A549 (cell line): ENCODE measurements at regions not wholly inside any gene's neighbourhood (a gene's known extent, or its start where the extent isn't known, plus 50 kb on each side); places are given as distances from the start of the nearest gene placed in this dataset.

Source experiments
- ATAC-seq, 2 experiments: fragments of 200-7000 bp in 1 of 2; fragments of >200 bp in 1 of 2; cut with Nextera tagmentation in 1 of 2; cut with Tn5 transposase in 1 of 2; 3 replicates each; pipeline versions ENCODE4 v1.8.0 to v1.9.1; 2018 to 2020; ENCODE audit warnings: mild to moderate bottlenecking in 1 of 2, moderate library complexity in 1 of 2
- CTCF ChIA-PET: fragments of 300-600 bp; sonication (Branson Sonifier 250); formaldehyde crosslinking; extraction: SDS; loops from one replicate; lab custom pipeline; 2021; ENCODE audit warnings: antibody characterized with exemption, inconsistent platforms; lab: Yijun Ruan, JAX
- POLR2A ChIA-PET: fragments of 350-600 bp; formaldehyde crosslinking; extraction: SDS; loops from one replicate; lab custom pipeline; 2021; ENCODE audit warnings: antibody characterized with exemption, inconsistent platforms; lab: Yijun Ruan, JAX
- DNase-seq, 2 experiments: peaks; one replicate each; pipeline versions ENCODE4 v3.0.0 to v3.0.0-alpha.2; 2011 to 2016; ENCODE audit warnings: low read depth in 1 of 2, low spot score in 1 of 2
- FAIRE-seq: peaks from 2 replicates; lab custom pipeline; 2011; peaks lifted over from hg19 to GRCh38; lab: Jason Lieb, UNC
- H3K27ac ChIP-seq, 2 experiments: fragments of >200 bp; sonication (Bioruptor Twin); formaldehyde crosslinking; 3 replicates each; pipeline ENCODE4 v1.5.1; 2016 to 2017
- H3K4me1 ChIP-seq: fragments of >200 bp; sonication (Bioruptor Twin); formaldehyde crosslinking; 3 replicates; pipeline ENCODE4 v1.6.1; 2016
- H3K4me2 ChIP-seq: fragments of >200 bp; sonication (Bioruptor Twin); formaldehyde crosslinking; 3 replicates; pipeline ENCODE4 v1.6.1; 2016
- H3K4me3 ChIP-seq: fragments of >200 bp; sonication (Bioruptor Twin); formaldehyde crosslinking; 3 replicates; pipeline ENCODE4 v1.5.1; 2016
- H3K9me3 ChIP-seq: fragments of >200 bp; sonication (Bioruptor Twin); formaldehyde crosslinking; 3 replicates; pipeline ENCODE4 v1.6.1; 2016
- BHLHE40 ChIP-seq: IDR thresholded peaks from 2 replicates; pipeline ENCODE4 v1.6.1; 2012; ENCODE audit warnings: low read depth, low read length, inconsistent platforms
- CBX2 ChIP-seq: fragments of 200-600 bp; sonication (generic); IDR thresholded peaks from 2 replicates; pipeline ENCODE4 v1.6.1; 2016; ENCODE audit warnings: low read depth, mild to moderate bottlenecking, borderline replicate concordance
- CBX8 ChIP-seq: fragments of 200-600 bp; sonication (generic); IDR thresholded peaks from 2 replicates; pipeline ENCODE4 v1.6.1; 2016
- EHF ChIP-seq: fragments of 250-450 bp; sonication (Bioruptor Pico); IDR thresholded peaks from 2 replicates; pipeline ENCODE4 v1.5.0; 2020; ENCODE audit warnings: mild to moderate bottlenecking
- EHMT2 ChIP-seq: fragments of 200-600 bp; sonication (generic); IDR thresholded peaks from 2 replicates; pipeline ENCODE4 v1.6.1; 2016; ENCODE audit warnings: antibody characterized with exemption, low read depth, mild to moderate bottlenecking, moderate library complexity
- ESRRA ChIP-seq: fragments of 150-350 bp; IDR thresholded peaks from 2 replicates; pipeline ENCODE4 v1.6.1; 2014; ENCODE audit warnings: mild to moderate bottlenecking, low read length, borderline replicate concordance
- FOSB ChIP-seq: fragments of 250-450 bp; sonication (Bioruptor Pico); IDR thresholded peaks from 2 replicates; pipeline ENCODE4 v1.5.0; 2020; ENCODE audit warnings: mild to moderate bottlenecking, moderate library complexity
- FOSL2 ChIP-seq, 2 experiments: fragments of 450-650 bp in 1 of 2; fragments of >200 bp in 1 of 2; sonication (Bioruptor Twin) in 1 of 2; formaldehyde crosslinking; IDR thresholded peaks; 2 replicates each; pipeline versions ENCODE4 v1.5.0 to v1.6.1; 2016 to 2020; ENCODE audit warnings: mild to moderate bottlenecking in 1 of 2, moderate library complexity in 1 of 2
- FOXS1 ChIP-seq: fragments of 250-450 bp; sonication (Bioruptor Pico); IDR thresholded peaks from 2 replicates; pipeline ENCODE4 v1.5.0; 2020; ENCODE audit warnings: mild to moderate bottlenecking, moderate library complexity
- GATA3 ChIP-seq: IDR thresholded peaks from 2 replicates; pipeline ENCODE4 v1.6.1; 2012; ENCODE audit warnings: borderline replicate concordance
- HDAC2 ChIP-seq: fragments of 200-600 bp; sonication (generic); IDR thresholded peaks from 2 replicates; pipeline ENCODE4 v1.6.1; 2016
- HOXA7 ChIP-seq: fragments of 250-450 bp; sonication (Bioruptor Pico); IDR thresholded peaks from 2 replicates; pipeline ENCODE4 v1.5.0; 2020; ENCODE audit warnings: mild to moderate bottlenecking, moderate library complexity
- JUN ChIP-seq, 2 experiments: fragments of >200 bp; sonication (Bioruptor Twin); formaldehyde crosslinking; IDR thresholded peaks; 2 replicates in 1 of 2; 3 replicates in 1 of 2; pipeline ENCODE4 v1.6.1; 2016 to 2017
- KDM1A ChIP-seq: fragments of 200-600 bp; sonication (generic); IDR thresholded peaks from 2 replicates; pipeline ENCODE4 v1.6.1; 2016; ENCODE audit warnings: low read depth, mild to moderate bottlenecking
- KDM5A ChIP-seq: fragments of 200-600 bp; sonication (generic); IDR thresholded peaks from 2 replicates; pipeline ENCODE4 v1.6.1; 2016; ENCODE audit warnings: antibody characterized with exemption, mild to moderate bottlenecking
- MYC ChIP-seq: IDR thresholded peaks from 2 replicates; pipeline ENCODE4 v1.6.1; 2012; ENCODE audit warnings: mild to moderate bottlenecking, inconsistent platforms, low read length, improper control_type of control experiment, borderline replicate concordance
- NFE2L2 ChIP-seq: fragments of 150-350 bp; conservative IDR thresholded peaks from 2 replicates; pipeline ENCODE4 v1.6.1; 2014; ENCODE audit warnings: low read length
- POLR2A ChIP-seq: IDR thresholded peaks from 2 replicates; pipeline ENCODE4 v1.6.1; 2012; ENCODE audit warnings: mild to moderate bottlenecking, low read length
- POLR2AphosphoS2 ChIP-seq: conservative IDR thresholded peaks from 2 replicates; pipeline ENCODE4 v1.6.1; 2012; ENCODE audit warnings: low read length, improper control_type of control experiment, inconsistent platforms
- RAD21 ChIP-seq, 2 experiments: fragments of >200 bp in 1 of 2; sonication (Bioruptor Twin) in 1 of 2; formaldehyde crosslinking in 1 of 2; IDR thresholded peaks in 1 of 2; conservative IDR thresholded peaks in 1 of 2; 2 replicates in 1 of 2; 3 replicates in 1 of 2; pipeline ENCODE4 v1.6.1; 2012 to 2018; ENCODE audit warnings: inconsistent platforms in 1 of 2
- RARB ChIP-seq: fragments of 250-450 bp; sonication (Bioruptor Pico); IDR thresholded peaks from 2 replicates; pipeline ENCODE4 v1.8.0; 2021; ENCODE audit warnings: mild to moderate bottlenecking, moderate library complexity
- RCOR1 ChIP-seq: fragments of 150-350 bp; IDR thresholded peaks from 2 replicates; pipeline ENCODE4 v1.6.1; 2014; ENCODE audit warnings: antibody characterized with exemption, low read length, low read depth
- RFX5 ChIP-seq: fragments of 450-650 bp; IDR thresholded peaks from 2 replicates; pipeline ENCODE4 v1.7.1; 2014; ENCODE audit warnings: antibody characterized with exemption, mild to moderate bottlenecking, moderate library complexity
- SMC3 ChIP-seq: fragments of >200 bp; sonication (Bioruptor Twin); formaldehyde crosslinking; IDR thresholded peaks from 3 replicates; pipeline ENCODE4 v1.6.1; 2018; ENCODE audit warnings: inconsistent platforms
- TFCP2L1 ChIP-seq: fragments of 250-450 bp; sonication (Bioruptor Pico); IDR thresholded peaks from 2 replicates; pipeline ENCODE4 v1.5.0; 2021; ENCODE audit warnings: mild to moderate bottlenecking
- WGBS: methylation state at CpG from one replicate; pipeline ENCODE4 v1.1.6; 2017; ENCODE audit errors: missing lambda C conversion rate; 5-methylcytosine and 5-hydroxymethylcytosine counted together
- TF ChIP-seq, protein P1 (sequence below): IDR thresholded peaks from 2 replicates; pipeline ENCODE4 v1.6.1; 2012
- TF ChIP-seq, protein P2 (sequence below): IDR thresholded peaks from 2 replicates; pipeline ENCODE4 v1.6.1; 2012
- TF ChIP-seq, protein P3 (sequence below): fragments of >200 bp; sonication (Bioruptor Twin); formaldehyde crosslinking; IDR thresholded peaks from 3 replicates; pipeline ENCODE4 v1.5.1; 2016

DNA sequence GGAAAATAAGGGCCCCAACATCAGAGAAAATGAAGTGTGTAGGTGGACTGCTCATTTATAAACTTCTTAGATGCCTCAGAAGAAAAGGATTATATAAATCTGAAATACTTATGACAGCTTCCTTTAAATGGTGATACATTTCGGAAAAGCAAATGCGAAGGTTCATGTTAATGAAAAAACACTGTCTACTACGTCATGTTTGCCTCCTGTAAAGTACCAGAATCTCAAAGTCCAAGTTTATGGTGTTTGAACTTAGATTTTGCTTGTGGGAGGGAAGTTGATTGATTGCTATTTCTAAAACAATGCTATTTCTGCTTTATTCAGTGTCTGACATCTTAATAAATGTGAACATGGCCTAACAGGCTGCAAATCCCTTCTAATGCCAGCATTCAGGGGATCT, 514.6 kb downstream of the ZNF608 start:
- H3K9me3 ChIP-seq = no peaks in the 10 kb centered on the region
- no peak overlapping the region for H3K27ac ChIP-seq
- ATAC-seq (no peak), DNase-seq (no peak), FAIRE-seq (no peak)
- WGBS = 83% methylated on average over 3 of the region's 3 CpGs
- ChIA-PET POLR2A (no interaction called here), CTCF (interaction anchor here (1.2 kb wide), 1 partner anchor 21 kb away, joined by 4 read pairs; no protein-coding TSS in a partner anchor)
- no peaks in the 10 kb centered on the region for H3K4me1 ChIP-seq
- TF ChIP-seq POLR2AphosphoS2 (no peak), RAD21 (conservative IDR thresholded peaks at IDR 0.05 in 1 of 2, IDR thresholded peaks at IDR 0.05 in 1 of 2) (no peak), FOXS1 (CRISPR knock-in tag) (no peak), HOXA7 (CRISPR knock-in tag) (no peak), NFE2L2 (no peak), CBX8 (no peak), FOSL2 (IDR thresholded peaks at IDR 0.05) (no peak), FOSL2 (CRISPR knock-in tag; IDR thresholded peaks at IDR 0.05) (no peak), BHLHE40 (no peak), FOSB (CRISPR knock-in tag) (no peak), HDAC2 (no peak), GATA3 (no peak), POLR2A (no peak), TFCP2L1 (no peak), CBX2 (no peak), JUN (IDR thresholded peaks at IDR 0.05) (no peak)
- no peak overlapping the region for H3K4me2 ChIP-seq
- H3K4me3 ChIP-seq = no peak overlapping the region

DNA sequence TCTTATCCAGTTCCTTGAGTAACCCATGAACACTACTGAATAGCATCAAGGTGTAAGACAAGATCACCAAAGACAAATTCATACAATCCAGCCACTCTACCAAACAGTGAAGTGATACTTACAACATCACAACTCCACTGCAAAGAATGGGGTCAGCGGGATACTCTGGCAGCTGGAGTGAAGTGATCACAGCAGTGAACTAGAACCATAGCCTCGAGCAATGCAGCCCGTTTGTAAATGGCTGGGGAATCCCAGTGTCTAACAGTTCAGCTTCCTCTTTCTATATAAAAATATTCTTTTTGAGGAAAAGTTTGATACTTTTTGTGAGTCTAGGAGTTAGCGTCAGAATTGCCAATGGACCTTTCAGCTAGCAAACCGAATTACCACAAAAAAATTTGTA, 515.2 kb downstream of the ZNF608 start:
- TF ChIP-seq RFX5 (no peak), MYC (no peak), EHF (no peak), SMC3 (no peak), RCOR1 (no peak), KDM5A (no peak), ESRRA (no peak), EHMT2 (no peak), RARB (no peak), KDM1A (no peak)
- TF ChIP-seq, protein P1, sequence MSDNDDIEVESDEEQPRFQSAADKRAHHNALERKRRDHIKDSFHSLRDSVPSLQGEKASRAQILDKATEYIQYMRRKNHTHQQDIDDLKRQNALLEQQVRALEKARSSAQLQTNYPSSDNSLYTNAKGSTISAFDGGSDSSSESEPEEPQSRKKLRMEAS = no peak
- TF ChIP-seq, protein P2, sequence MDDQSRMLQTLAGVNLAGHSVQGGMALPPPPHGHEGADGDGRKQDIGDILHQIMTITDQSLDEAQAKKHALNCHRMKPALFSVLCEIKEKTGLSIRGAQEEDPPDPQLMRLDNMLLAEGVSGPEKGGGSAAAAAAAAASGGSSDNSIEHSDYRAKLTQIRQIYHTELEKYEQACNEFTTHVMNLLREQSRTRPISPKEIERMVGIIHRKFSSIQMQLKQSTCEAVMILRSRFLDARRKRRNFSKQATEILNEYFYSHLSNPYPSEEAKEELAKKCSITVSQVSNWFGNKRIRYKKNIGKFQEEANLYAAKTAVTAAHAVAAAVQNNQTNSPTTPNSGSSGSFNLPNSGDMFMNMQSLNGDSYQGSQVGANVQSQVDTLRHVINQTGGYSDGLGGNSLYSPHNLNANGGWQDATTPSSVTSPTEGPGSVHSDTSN = no peak
- TF ChIP-seq, protein P3, sequence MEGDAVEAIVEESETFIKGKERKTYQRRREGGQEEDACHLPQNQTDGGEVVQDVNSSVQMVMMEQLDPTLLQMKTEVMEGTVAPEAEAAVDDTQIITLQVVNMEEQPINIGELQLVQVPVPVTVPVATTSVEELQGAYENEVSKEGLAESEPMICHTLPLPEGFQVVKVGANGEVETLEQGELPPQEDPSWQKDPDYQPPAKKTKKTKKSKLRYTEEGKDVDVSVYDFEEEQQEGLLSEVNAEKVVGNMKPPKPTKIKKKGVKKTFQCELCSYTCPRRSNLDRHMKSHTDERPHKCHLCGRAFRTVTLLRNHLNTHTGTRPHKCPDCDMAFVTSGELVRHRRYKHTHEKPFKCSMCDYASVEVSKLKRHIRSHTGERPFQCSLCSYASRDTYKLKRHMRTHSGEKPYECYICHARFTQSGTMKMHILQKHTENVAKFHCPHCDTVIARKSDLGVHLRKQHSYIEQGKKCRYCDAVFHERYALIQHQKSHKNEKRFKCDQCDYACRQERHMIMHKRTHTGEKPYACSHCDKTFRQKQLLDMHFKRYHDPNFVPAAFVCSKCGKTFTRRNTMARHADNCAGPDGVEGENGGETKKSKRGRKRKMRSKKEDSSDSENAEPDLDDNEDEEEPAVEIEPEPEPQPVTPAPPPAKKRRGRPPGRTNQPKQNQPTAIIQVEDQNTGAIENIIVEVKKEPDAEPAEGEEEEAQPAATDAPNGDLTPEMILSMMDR = no peak
- TF ChIP-seq, all 56 proteins: peak for 0
- Histone ChIP-seq H3K4me2 (no peak overlapping the region), H3K27ac (no peak overlapping the region), H3K9me3 (no peaks in the 10 kb centered on the region), H3K4me1 (no peaks in the 10 kb centered on the region), H3K4me3 (no peak overlapping the region)
- WGBS = 55% methylated on average over 5 of the region's 5 CpGs
- POLR2A ChIA-PET = no interaction called here
- ATAC-seq = no peak
- CTCF ChIA-PET = no interaction called here
- no peak for FAIRE-seq
- DNase-seq = no peak
